PC-3 (cell line): ENCODE measurements at regions not wholly inside any gene's neighbourhood (a gene's known extent, or its start where the extent isn't known, plus 50 kb on each side); places are given as distances from the start of the nearest gene placed in this dataset.

Source experiments
- EZH2 ChIP-seq: fragments of 300-600 bp; sonication (generic); IDR thresholded peaks from one replicate; pipeline ENCODE4 v1.6.1; 2017; ENCODE audit warnings: antibody characterized with exemption, mild to moderate bottlenecking, low read length; ENCODE audit not compliant: unreplicated experiment
- EZH2phosphoT487 ChIP-seq: fragments of 300-600 bp; sonication (generic); IDR thresholded peaks from 2 replicates; pipeline ENCODE4 v1.6.1; 2018; ENCODE audit warnings: mild to moderate bottlenecking, antibody characterized with exemption, low read length, borderline replicate concordance
- TF ChIP-seq, protein P1 (sequence below): fragments of 300-600 bp; sonication (generic); conservative IDR thresholded peaks from 2 replicates; pipeline ENCODE4 v1.5.1; 2017; ENCODE audit warnings: antibody characterized with exemption, low read depth, mild to moderate bottlenecking, low read length

DNA sequence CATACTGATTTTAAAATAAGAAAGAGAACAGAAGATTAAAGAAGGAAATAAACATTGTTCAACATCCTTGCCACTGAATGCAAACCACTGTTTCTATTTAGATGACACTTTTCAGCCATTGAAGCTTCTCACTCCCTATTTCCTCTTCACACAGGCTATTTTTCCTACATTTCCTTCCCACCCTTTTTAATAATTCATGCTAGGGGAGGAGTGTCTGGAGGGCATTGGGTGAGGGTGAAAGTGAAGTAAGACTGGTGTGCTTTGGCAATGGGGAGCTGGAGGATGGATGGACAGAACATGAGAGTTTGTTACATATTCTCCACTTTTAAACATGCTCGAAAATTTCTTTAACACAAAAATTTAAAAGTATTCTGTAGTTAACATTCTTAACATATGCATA, 168.8 kb upstream of the GLI3 start:
- TF ChIP-seq, protein P1, sequence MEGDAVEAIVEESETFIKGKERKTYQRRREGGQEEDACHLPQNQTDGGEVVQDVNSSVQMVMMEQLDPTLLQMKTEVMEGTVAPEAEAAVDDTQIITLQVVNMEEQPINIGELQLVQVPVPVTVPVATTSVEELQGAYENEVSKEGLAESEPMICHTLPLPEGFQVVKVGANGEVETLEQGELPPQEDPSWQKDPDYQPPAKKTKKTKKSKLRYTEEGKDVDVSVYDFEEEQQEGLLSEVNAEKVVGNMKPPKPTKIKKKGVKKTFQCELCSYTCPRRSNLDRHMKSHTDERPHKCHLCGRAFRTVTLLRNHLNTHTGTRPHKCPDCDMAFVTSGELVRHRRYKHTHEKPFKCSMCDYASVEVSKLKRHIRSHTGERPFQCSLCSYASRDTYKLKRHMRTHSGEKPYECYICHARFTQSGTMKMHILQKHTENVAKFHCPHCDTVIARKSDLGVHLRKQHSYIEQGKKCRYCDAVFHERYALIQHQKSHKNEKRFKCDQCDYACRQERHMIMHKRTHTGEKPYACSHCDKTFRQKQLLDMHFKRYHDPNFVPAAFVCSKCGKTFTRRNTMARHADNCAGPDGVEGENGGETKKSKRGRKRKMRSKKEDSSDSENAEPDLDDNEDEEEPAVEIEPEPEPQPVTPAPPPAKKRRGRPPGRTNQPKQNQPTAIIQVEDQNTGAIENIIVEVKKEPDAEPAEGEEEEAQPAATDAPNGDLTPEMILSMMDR = no peak
- no peak for TF ChIP-seq EZH2
- TF ChIP-seq EZH2phosphoT487 = no peak
